Fibroblast of lung (primary cell): ENCODE measurements at regions not wholly inside any gene's neighbourhood (a gene's known extent, or its start where the extent isn't known, plus 50 kb on each side); places are given as distances from the start of the nearest gene placed in this dataset.

Experiments used
- EZH2 ChIP-seq: IDR thresholded peaks from 2 replicates; pipeline ENCODE4 v1.5.1; 2012; ENCODE audit warnings: low read length, control low read depth, mild to moderate bottlenecking; ENCODE audit errors: missing control alignments
- TF ChIP-seq, protein P1 (sequence below), 2 donors: IDR thresholded peaks in 1 of 2; conservative IDR thresholded peaks in 1 of 2; 1 replicate in 1 of 2; 2 replicates in 1 of 2; pipeline ENCODE4 v1.5.1; 2011 to 2012; ENCODE audit warnings: low read length in 2 of 2, control low read depth in 1 of 2, inconsistent platforms in 1 of 2, low read depth in 1 of 2, mild to moderate bottlenecking in 1 of 2

DNA sequence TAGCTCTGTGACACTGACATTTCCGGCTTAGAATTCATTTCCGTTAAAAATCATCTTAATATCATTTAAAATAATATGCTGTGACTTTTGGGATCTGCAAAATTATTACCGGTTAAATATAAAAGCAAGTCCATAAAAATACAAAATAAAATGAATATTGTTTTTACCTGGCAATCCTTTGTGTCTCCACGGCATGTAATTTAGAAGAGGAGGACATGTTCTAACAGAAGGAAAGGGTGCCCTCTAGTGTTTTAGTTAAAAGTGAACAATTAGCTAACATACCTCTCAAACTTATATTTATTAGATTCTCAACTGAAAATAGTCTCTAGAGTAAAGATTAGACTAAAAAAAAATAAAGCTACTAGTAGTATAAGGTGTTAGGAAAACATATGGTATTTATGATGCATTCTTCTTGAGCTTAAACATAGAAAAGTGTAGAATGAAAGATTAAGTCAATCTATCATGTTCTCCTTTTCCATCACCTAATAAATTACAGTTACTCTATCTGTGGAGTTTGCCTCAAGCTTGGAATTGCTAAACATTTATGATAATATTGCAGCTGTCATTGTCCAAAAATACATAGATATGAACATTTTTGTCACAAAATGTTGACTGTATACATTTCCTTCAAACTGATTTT is 676.7 kb upstream of the SPRY2 start:
- TF ChIP-seq, protein P1, sequence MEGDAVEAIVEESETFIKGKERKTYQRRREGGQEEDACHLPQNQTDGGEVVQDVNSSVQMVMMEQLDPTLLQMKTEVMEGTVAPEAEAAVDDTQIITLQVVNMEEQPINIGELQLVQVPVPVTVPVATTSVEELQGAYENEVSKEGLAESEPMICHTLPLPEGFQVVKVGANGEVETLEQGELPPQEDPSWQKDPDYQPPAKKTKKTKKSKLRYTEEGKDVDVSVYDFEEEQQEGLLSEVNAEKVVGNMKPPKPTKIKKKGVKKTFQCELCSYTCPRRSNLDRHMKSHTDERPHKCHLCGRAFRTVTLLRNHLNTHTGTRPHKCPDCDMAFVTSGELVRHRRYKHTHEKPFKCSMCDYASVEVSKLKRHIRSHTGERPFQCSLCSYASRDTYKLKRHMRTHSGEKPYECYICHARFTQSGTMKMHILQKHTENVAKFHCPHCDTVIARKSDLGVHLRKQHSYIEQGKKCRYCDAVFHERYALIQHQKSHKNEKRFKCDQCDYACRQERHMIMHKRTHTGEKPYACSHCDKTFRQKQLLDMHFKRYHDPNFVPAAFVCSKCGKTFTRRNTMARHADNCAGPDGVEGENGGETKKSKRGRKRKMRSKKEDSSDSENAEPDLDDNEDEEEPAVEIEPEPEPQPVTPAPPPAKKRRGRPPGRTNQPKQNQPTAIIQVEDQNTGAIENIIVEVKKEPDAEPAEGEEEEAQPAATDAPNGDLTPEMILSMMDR (conservative IDR thresholded peaks at IDR 0.05 in 1 of 2, IDR thresholded peaks at IDR 0.05 in 1 of 2; ENCODE audit: low read depth in 1 of 2, low read length in 2 of 2), result peak; percentile 15 to 44
- TF ChIP-seq EZH2, result no peak
